ENCODE measurements at regions not wholly inside any gene's neighbourhood (a gene's known extent, or its start where the extent isn't known, plus 50 kb on each side); places are given as distances from the start of the nearest gene placed in this dataset.

DNA sequence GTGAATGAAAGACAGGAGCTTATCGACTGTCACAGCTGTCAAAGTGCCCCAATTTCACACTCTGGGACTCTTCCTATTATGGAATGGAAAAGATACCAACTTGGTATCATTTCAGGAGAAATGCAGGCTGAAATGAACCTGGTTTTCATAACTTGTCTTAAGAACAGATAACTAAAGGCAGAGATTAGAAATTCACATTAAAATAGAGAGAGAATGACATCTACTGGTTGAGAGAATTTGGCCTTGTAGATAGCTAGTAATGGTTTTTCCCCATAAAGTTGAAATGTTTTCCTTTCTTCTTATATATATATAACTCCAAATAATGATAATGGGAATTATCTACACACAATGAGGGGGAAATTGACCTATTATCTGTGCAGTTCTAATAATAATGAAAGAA lies 600.2 kb upstream of the CCNG1 start:
- Histone ChIP-seq H3K4me1 (ENCODE audit: low read length) (no peaks in the 10 kb centered on the region), H3K4me3 (ENCODE audit: low read length) (no peak overlapping the region), H3K4me2 (ENCODE audit: low read depth, low read length, poor library complexity, severe bottlenecking) (no peak overlapping the region), H3K9me2 (replicated peaks; ENCODE audit: insufficient read depth, low read length) (no peaks in the 10 kb centered on the region), H2AFZ (ENCODE audit: low read length) (no peak overlapping the region), H3K9ac (ENCODE audit: low read length) (no peak overlapping the region), H3K27me3 (ENCODE audit: low read length) (no peaks in the 10 kb centered on the region), H3K27ac (ENCODE audit: low read length) (no peak overlapping the region), H4K20me1 (ENCODE audit: insufficient read depth, low read depth, low read length) (no peaks in the 10 kb centered on the region), H3K79me2 (ENCODE audit: low read length) (no peaks in the 10 kb centered on the region), H3K36me3 (ENCODE audit: insufficient read depth, low read length) (no peaks in the 10 kb centered on the region), H3K9me3 (ENCODE audit: low read length) (peaks cover 12% of the 10 kb centered on the region; the same call in 1 of the 2 replicates)
- no peak for DNase-seq

DNA sequence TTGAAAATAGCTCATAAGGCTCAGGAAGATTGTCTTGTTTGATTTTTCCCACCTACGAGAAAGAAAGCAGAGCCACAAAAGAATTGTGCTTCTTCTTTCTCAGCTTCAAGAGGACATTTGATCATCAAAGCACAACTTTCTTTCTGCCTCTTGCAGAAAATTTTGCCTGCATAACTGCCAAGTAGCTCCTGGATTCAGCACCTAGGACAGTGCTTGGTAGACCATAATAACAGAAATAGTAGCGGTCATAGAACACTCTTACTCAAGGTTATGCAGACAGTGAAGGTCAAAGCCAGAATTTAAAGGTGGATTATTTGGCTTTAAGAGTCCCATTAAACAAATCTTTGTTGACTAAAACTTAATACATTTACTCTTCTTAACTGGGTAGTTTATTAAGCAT lies 594.7 kb upstream of the CCNG1 start:
- Histone ChIP-seq H3K36me3 (ENCODE audit: insufficient read depth, low read length) (no peaks in the 10 kb centered on the region), H3K79me2 (ENCODE audit: low read length) (no peaks in the 10 kb centered on the region), H2AFZ (ENCODE audit: low read length) (no peak overlapping the region), H3K4me3 (ENCODE audit: low read length) (no peak overlapping the region), H3K27me3 (ENCODE audit: low read length) (no peaks in the 10 kb centered on the region), H3K9ac (ENCODE audit: low read length) (no peak overlapping the region), H3K4me1 (ENCODE audit: low read length) (no peaks in the 10 kb centered on the region), H3K27ac (ENCODE audit: low read length) (no peak overlapping the region), H3K9me3 (ENCODE audit: low read length) (peaks cover 12% of the 10 kb centered on the region; the same call in 1 of the 2 replicates), H4K20me1 (ENCODE audit: insufficient read depth, low read depth, low read length) (no peaks in the 10 kb centered on the region), H3K4me2 (ENCODE audit: low read depth, low read length, poor library complexity, severe bottlenecking) (no peak overlapping the region), H3K9me2 (replicated peaks; ENCODE audit: insufficient read depth, low read length) (no peaks in the 10 kb centered on the region)
- DNase-seq: no peak

DNA sequence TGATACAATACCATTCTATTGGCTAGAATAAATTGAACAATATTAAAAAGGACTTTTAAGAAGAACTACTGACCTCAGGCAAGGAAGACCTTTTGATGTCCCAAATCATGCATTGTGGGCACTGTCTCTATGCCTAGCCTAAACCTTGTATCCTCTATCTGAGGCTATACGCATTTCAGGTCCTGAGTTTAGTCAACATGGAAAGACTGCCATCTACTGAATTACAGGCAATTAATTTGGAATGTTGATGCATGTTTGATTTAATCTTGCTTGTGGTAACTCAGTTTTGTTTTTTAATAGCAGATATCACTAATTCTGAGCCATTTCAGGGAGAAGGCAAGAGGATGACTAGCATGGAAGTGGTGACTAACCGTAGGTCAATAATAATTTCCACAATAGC lies 585.3 kb upstream of the CCNG1 start:
- Histone ChIP-seq H3K9ac (ENCODE audit: low read length) (no peak overlapping the region), H2AFZ (ENCODE audit: low read length) (no peak overlapping the region), H3K9me2 (replicated peaks; ENCODE audit: insufficient read depth, low read length) (no peaks in the 10 kb centered on the region), H3K27ac (ENCODE audit: low read length) (no peak overlapping the region), H4K20me1 (ENCODE audit: insufficient read depth, low read depth, low read length) (no peaks in the 10 kb centered on the region), H3K9me3 (ENCODE audit: low read length) (peaks cover 3% of the 10 kb centered on the region; the same call in 1 of the 2 replicates), H3K27me3 (ENCODE audit: low read length) (no peaks in the 10 kb centered on the region), H3K36me3 (ENCODE audit: insufficient read depth, low read length) (no peaks in the 10 kb centered on the region), H3K79me2 (ENCODE audit: low read length) (no peaks in the 10 kb centered on the region), H3K4me2 (ENCODE audit: low read depth, low read length, poor library complexity, severe bottlenecking) (no peak overlapping the region), H3K4me3 (ENCODE audit: low read length) (no peak overlapping the region), H3K4me1 (ENCODE audit: low read length) (no peaks in the 10 kb centered on the region)
- DNase-seq: no peak

DNA sequence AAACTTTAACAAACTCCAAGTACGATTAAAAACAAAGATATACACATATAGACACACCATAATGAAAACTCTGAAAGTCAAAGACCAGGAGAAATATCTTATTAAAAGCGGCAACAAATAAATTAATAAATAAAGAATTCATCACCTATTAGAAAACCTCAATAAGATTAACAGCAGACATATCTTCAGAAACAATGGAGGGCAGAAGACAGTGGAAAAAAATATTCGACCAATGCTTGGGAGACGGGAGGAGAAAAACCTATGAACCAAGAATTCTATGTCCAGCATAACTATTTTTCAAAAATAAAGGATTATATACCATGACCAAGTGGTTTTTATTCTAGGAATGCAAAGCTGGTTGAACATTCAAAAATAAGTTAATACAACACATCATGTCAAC lies 578.6 kb upstream of the CCNG1 start:
- no peaks in the 10 kb centered on the region; the same call in 1 of the 2 replicates for H3K9me3 ChIP-seq (ENCODE audit: low read length)
- H2AFZ ChIP-seq (ENCODE audit: low read length): no peak overlapping the region
- no peaks in the 10 kb centered on the region for H3K27me3 ChIP-seq (ENCODE audit: low read length)
- H3K27ac ChIP-seq (ENCODE audit: low read length): no peak overlapping the region
- H3K4me3 ChIP-seq (ENCODE audit: low read length): no peak overlapping the region
- no peaks in the 10 kb centered on the region for H4K20me1 ChIP-seq (ENCODE audit: insufficient read depth, low read depth, low read length)
- no peaks in the 10 kb centered on the region for H3K9me2 ChIP-seq (replicated peaks; ENCODE audit: insufficient read depth, low read length)
- no peaks in the 10 kb centered on the region for H3K79me2 ChIP-seq (ENCODE audit: low read length)
- H3K9ac ChIP-seq (ENCODE audit: low read length): no peak overlapping the region
- H3K36me3 ChIP-seq (ENCODE audit: insufficient read depth, low read length): no peaks in the 10 kb centered on the region
- no peak for DNase-seq
- no peak overlapping the region for H3K4me2 ChIP-seq (ENCODE audit: low read depth, low read length, poor library complexity, severe bottlenecking)
- H3K4me1 ChIP-seq (ENCODE audit: low read length): no peaks in the 10 kb centered on the region

DNA sequence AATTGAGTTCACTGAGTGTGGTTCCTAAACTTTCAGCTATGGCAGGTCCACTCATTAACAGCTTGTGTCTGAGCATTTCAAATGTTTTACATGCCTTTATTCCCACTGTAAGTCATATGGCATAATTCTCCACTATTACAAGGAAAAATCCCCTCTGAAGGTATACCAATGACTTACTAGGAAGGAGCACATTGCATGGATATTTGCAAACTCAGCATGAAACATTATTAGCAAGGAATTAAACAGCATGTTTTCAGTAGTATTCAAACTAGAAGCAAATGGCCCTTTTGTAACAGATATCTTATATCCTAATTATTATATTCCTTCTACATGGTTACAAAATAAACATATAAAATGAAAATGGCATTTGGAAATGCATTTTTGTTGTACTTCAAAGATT lies 566.4 kb upstream of the CCNG1 start:
- Histone ChIP-seq H3K27me3 (ENCODE audit: low read length) (no peaks in the 10 kb centered on the region), H3K36me3 (ENCODE audit: insufficient read depth, low read length) (no peaks in the 10 kb centered on the region), H3K4me1 (ENCODE audit: low read length) (no peaks in the 10 kb centered on the region), H3K9ac (ENCODE audit: low read length) (no peak overlapping the region), H2AFZ (ENCODE audit: low read length) (no peak overlapping the region), H3K9me3 (ENCODE audit: low read length) (no peaks in the 10 kb centered on the region), H3K9me2 (replicated peaks; ENCODE audit: insufficient read depth, low read length) (no peaks in the 10 kb centered on the region), H3K79me2 (ENCODE audit: low read length) (no peaks in the 10 kb centered on the region), H3K4me3 (ENCODE audit: low read length) (no peak overlapping the region), H3K4me2 (ENCODE audit: low read depth, low read length, poor library complexity, severe bottlenecking) (no peak overlapping the region), H3K27ac (ENCODE audit: low read length) (no peak overlapping the region), H4K20me1 (ENCODE audit: insufficient read depth, low read depth, low read length) (no peaks in the 10 kb centered on the region)
- no peak for DNase-seq

DNA sequence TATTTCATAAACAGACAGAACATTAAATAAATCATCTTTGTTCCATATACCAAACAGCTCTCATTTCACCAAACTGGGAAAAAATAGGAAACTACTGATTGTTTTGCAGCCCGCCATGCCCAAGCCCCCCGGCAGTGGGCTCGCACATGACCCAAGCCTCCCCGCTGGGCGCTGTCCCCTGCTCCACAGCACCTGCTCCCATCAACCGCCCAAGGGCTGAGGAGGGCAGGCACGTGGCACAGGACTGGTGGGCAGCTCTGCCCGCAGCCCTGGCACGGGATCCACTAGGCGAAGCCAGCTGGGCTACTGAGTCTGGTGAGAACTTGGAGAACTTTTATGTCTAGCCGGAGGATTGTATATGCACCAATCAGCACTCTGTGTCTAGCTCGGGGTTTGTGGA lies 554.8 kb upstream of the CCNG1 start:
- DNase-seq: no peak
- Histone ChIP-seq H3K27me3 (ENCODE audit: low read length) (no peaks in the 10 kb centered on the region), H2AFZ (ENCODE audit: low read length) (no peak overlapping the region), H3K4me2 (ENCODE audit: low read depth, low read length, poor library complexity, severe bottlenecking) (no peak overlapping the region), H3K36me3 (ENCODE audit: insufficient read depth, low read length) (no peaks in the 10 kb centered on the region), H3K4me1 (ENCODE audit: low read length) (no peaks in the 10 kb centered on the region), H3K79me2 (ENCODE audit: low read length) (no peaks in the 10 kb centered on the region), H3K9me2 (replicated peaks; ENCODE audit: insufficient read depth, low read length) (no peaks in the 10 kb centered on the region), H3K27ac (ENCODE audit: low read length) (no peak overlapping the region), H3K4me3 (ENCODE audit: low read length) (no peak overlapping the region), H3K9me3 (ENCODE audit: low read length) (peaks cover 3% of the 10 kb centered on the region; the same call in 1 of the 2 replicates), H3K9ac (ENCODE audit: low read length) (no peak overlapping the region), H4K20me1 (ENCODE audit: insufficient read depth, low read depth, low read length) (no peaks in the 10 kb centered on the region)

DNA sequence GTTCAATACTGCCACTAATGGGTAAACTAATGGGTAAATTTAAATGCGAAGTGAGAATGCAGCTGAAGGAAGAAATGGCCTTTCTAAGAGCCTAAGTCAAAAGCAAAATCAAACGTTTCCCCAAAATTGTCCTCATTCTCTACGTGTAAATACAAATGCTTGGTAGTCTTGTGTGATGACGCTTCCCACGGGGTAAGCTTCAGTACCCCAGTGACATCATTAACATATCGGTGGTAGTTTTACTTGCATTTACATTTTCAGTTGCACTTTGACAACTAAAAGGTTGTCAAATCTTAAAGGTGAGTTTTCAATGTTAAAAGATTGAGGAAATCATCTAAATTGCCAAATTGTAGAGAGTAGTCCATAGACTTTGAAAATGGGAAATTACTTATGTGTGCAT lies 550.7 kb upstream of the CCNG1 start:
- Histone ChIP-seq H3K4me2 (ENCODE audit: low read depth, low read length, poor library complexity, severe bottlenecking) (no peak overlapping the region), H3K9me3 (ENCODE audit: low read length) (peaks cover 3% of the 10 kb centered on the region; the same call in 1 of the 2 replicates), H3K79me2 (ENCODE audit: low read length) (no peaks in the 10 kb centered on the region), H3K27ac (ENCODE audit: low read length) (no peak overlapping the region), H4K20me1 (ENCODE audit: insufficient read depth, low read depth, low read length) (no peaks in the 10 kb centered on the region), H3K9me2 (replicated peaks; ENCODE audit: insufficient read depth, low read length) (no peaks in the 10 kb centered on the region), H3K4me1 (ENCODE audit: low read length) (no peaks in the 10 kb centered on the region), H2AFZ (ENCODE audit: low read length) (no peak overlapping the region), H3K9ac (ENCODE audit: low read length) (no peak overlapping the region), H3K27me3 (ENCODE audit: low read length) (no peaks in the 10 kb centered on the region), H3K36me3 (ENCODE audit: insufficient read depth, low read length) (no peaks in the 10 kb centered on the region), H3K4me3 (ENCODE audit: low read length) (no peak overlapping the region)
- no peak for DNase-seq

DNA sequence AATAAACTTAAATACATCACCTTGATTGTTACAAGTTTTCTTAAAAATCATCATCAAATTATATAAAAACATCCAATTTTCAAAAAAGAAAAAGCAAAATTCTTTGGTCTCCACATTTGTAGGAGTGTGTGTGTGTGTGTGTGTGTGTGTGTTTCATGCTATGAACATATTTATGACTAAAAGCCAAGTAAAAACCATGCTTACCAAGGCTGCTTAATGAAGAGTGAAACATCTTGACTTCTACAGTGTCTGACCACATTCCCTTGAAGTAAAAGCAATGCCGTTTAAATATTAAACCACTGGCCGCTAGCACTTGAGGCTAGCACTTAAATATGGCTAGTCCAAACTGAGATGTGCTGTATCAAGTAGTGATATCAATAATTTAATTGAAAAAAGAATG lies 549.1 kb upstream of the CCNG1 start:
- Histone ChIP-seq H3K36me3 (ENCODE audit: insufficient read depth, low read length) (no peaks in the 10 kb centered on the region), H3K27ac (ENCODE audit: low read length) (no peak overlapping the region), H4K20me1 (ENCODE audit: insufficient read depth, low read depth, low read length) (no peaks in the 10 kb centered on the region), H3K9me3 (ENCODE audit: low read length) (peaks cover 6% of the 10 kb centered on the region; the same call in 1 of the 2 replicates), H3K27me3 (ENCODE audit: low read length) (no peaks in the 10 kb centered on the region), H3K79me2 (ENCODE audit: low read length) (no peaks in the 10 kb centered on the region), H2AFZ (ENCODE audit: low read length) (no peak overlapping the region), H3K4me2 (ENCODE audit: low read depth, low read length, poor library complexity, severe bottlenecking) (no peak overlapping the region), H3K9ac (ENCODE audit: low read length) (no peak overlapping the region), H3K9me2 (replicated peaks; ENCODE audit: insufficient read depth, low read length) (no peaks in the 10 kb centered on the region), H3K4me1 (ENCODE audit: low read length) (no peaks in the 10 kb centered on the region), H3K4me3 (ENCODE audit: low read length) (no peak overlapping the region)
- DNase-seq: no peak

DNA sequence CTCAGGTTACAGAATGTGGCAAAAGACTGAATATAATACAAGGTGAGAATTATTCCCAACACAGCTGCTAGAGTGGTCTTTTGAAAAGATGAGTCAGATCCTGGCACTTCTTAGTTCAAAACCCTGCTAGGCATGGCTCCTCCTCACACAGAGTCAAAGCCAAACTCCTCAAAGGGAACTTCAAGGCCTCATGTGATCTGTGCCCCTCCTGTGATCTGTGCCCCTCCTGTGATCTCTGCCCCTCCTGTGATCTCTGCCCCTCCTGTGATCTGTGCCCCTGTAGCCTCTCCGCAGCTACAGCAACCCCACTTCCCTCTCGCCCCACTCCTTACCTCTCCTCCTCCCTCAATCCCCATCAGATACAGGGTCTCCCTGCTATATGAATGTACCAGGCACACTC lies 525.5 kb upstream of the CCNG1 start:
- Histone ChIP-seq H3K36me3 (ENCODE audit: insufficient read depth, low read length) (no peaks in the 10 kb centered on the region), H3K9me2 (replicated peaks; ENCODE audit: insufficient read depth, low read length) (no peaks in the 10 kb centered on the region), H3K9me3 (ENCODE audit: low read length) (peaks cover 5% of the 10 kb centered on the region; the same call in 1 of the 2 replicates), H3K27me3 (ENCODE audit: low read length) (no peaks in the 10 kb centered on the region), H3K9ac (ENCODE audit: low read length) (no peak overlapping the region), H3K4me3 (ENCODE audit: low read length) (no peak overlapping the region), H3K4me1 (ENCODE audit: low read length) (no peaks in the 10 kb centered on the region), H2AFZ (ENCODE audit: low read length) (no peak overlapping the region), H4K20me1 (ENCODE audit: insufficient read depth, low read depth, low read length) (no peaks in the 10 kb centered on the region), H3K4me2 (ENCODE audit: low read depth, low read length, poor library complexity, severe bottlenecking) (no peak overlapping the region), H3K79me2 (ENCODE audit: low read length) (no peaks in the 10 kb centered on the region), H3K27ac (ENCODE audit: low read length) (no peak overlapping the region)
- no peak for DNase-seq

All from Karpas-422 (cell line).